T-helper 2 cell treated with Interferon-gamma antibody and Interleukin-4, amounts not matched to agents 5 μg/mL and 100 μg/mL, for 36 hours (primary cell): ENCODE measurements at regions not wholly inside any gene's neighbourhood (a gene's known extent, or its start where the extent isn't known, plus 50 kb on each side); places are given as distances from the start of the nearest gene placed in this dataset.
"Not testable (repeated sequence)": the region's sequence is repeated elsewhere in the genome, so short reads cannot be mapped to it uniquely, and the experiment has no call there.

Experiments
- DNase-seq: peaks from one replicate; pipeline ENCODE4 v3.0.0; 2021; ENCODE audit warnings: low spot score
- H3K27ac Mint-ChIP-seq: one replicate; pipeline ENCODE4 v1.8.0; 2021; ENCODE audit warnings: mild to moderate bottlenecking, mixed read lengths
- H3K27me3 Mint-ChIP-seq: one replicate; pipeline ENCODE4 v1.8.0; 2021; ENCODE audit warnings: low read depth, mixed read lengths
- H3K36me3 Mint-ChIP-seq: one replicate; pipeline ENCODE4 v1.8.0; 2021; ENCODE audit warnings: low read depth, mixed read lengths
- H3K4me1 Mint-ChIP-seq: one replicate; pipeline ENCODE4 v1.8.0; 2021; ENCODE audit warnings: low read depth, mixed read lengths
- H3K4me3 Mint-ChIP-seq: one replicate; pipeline ENCODE4 v1.8.0; 2022; ENCODE audit warnings: mild to moderate bottlenecking, moderate library complexity, mixed read lengths
- H3K9me3 Mint-ChIP-seq: one replicate; pipeline ENCODE4 v1.8.0; 2021; ENCODE audit warnings: mixed read lengths

- DNase-seq = no peak
- Mint-ChIP-seq H3K9me3 (no peaks in the 10 kb centered on the region), H3K36me3 (no peaks in the 10 kb centered on the region), H3K4me3 (no peak overlapping the region), H3K27me3 (peaks cover 6% of the 10 kb centered on the region), H3K4me1 (no peaks in the 10 kb centered on the region), H3K27ac (no peak overlapping the region)
Measured at GRCh38 chr7:96920713-96921112, 84.6 kb upstream of the DLX6 start.

GRCh38 chr7:96921231-96921630, 84.1 kb upstream of the DLX6 start:
- Mint-ChIP-seq H3K4me3 (no peak overlapping the region), H3K27ac (no peak overlapping the region)

DNA sequence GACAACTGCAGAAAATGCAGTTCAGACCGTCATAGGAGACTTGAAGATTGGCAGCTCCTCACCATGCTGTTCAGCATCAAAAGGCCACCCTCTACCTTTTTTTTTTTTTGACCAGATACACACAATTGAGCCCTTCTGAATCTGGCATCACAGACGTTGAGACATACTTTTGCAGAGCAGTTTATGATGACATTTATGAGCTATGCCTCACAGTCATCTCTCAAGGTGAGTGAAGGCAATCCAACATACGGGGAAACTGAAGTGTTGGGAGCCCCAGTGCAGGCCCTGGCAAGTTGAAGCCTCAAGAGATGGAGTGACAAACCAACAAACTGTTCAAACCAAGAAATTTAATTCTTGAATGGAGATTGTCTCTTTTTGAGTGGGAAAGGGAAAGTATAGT, 83.6 kb upstream of the DLX6 start:
- Mint-ChIP-seq H3K4me3 (no peak overlapping the region), H3K4me1 (no peaks in the 10 kb centered on the region), H3K27ac (no peak overlapping the region)

More at GRCh38 chr7:96921231-96921630, 84.1 kb upstream of the DLX6 start:
- Mint-ChIP-seq H3K27me3 (peaks cover 6% of the 10 kb centered on the region), H3K36me3 (no peaks in the 10 kb centered on the region), H3K9me3 (no peaks in the 10 kb centered on the region), H3K4me1 (no peaks in the 10 kb centered on the region)
- no peak for DNase-seq

DNA sequence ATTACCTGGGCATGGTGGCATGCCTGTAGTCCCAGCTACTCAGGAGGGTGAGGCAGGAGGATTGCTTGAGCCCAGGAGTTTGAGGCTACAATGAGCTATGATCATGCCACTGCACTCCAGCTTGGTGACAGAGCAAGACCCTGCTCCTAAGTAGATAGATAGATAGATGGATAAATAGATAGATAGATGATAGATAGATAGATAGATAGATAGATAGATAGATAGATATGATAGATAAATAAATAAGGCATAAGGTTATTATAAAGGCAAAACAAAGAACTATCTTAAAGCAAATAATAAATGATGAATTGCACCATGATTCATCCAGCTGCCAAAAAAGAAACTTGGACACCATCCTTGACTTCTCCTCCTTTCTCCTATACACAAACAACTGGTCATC, 82.0 kb upstream of the DLX6 start:
- H3K4me3 Mint-ChIP-seq, DNase-seq, H3K9me3 Mint-ChIP-seq, H3K27ac Mint-ChIP-seq, H3K4me1 Mint-ChIP-seq, H3K36me3 Mint-ChIP-seq, H3K27me3 Mint-ChIP-seq: not testable (repeated sequence)

More for the DNA sequence above, 83.6 kb upstream of the DLX6 start:
- Mint-ChIP-seq H3K27me3 (peaks cover 6% of the 10 kb centered on the region), H3K36me3 (no peaks in the 10 kb centered on the region), H3K9me3 (no peaks in the 10 kb centered on the region)
- no peak for DNase-seq

- no peak for DNase-seq
- H3K4me3 Mint-ChIP-seq = no peak overlapping the region
- H3K27ac Mint-ChIP-seq = no peak overlapping the region
- H3K27me3 Mint-ChIP-seq = no peaks in the 10 kb centered on the region
- no peaks in the 10 kb centered on the region for H3K36me3 Mint-ChIP-seq
- H3K9me3 Mint-ChIP-seq = no peaks in the 10 kb centered on the region
- H3K4me1 Mint-ChIP-seq = no peaks in the 10 kb centered on the region
Measured at GRCh38 chr7:96927131-96927530, 78.2 kb upstream of the DLX6 start.

DNA sequence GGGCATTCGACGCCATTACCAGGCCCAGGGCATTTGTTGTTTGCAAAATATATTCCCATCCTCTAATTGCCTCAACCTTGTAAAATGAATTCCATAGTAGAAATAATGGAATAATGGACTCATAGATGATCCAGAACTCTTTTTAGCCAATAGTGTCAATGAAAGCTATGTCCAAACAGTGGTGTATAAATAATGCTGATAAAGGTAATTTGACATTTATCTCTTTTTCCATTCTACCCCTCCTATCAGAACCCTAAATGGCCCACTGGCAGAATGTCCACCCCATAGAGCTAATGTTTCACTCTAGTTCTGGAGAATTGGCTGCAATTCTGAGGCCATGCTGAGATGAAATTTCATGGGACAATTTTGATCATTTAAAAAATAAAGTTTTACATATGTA, 76.4 kb upstream of the DLX6 start:
- DNase-seq = no peak
- Mint-ChIP-seq H3K4me1 (no peaks in the 10 kb centered on the region), H3K4me3 (no peak overlapping the region), H3K27ac (no peak overlapping the region), H3K27me3 (no peaks in the 10 kb centered on the region), H3K9me3 (no peaks in the 10 kb centered on the region), H3K36me3 (no peaks in the 10 kb centered on the region)

DNA sequence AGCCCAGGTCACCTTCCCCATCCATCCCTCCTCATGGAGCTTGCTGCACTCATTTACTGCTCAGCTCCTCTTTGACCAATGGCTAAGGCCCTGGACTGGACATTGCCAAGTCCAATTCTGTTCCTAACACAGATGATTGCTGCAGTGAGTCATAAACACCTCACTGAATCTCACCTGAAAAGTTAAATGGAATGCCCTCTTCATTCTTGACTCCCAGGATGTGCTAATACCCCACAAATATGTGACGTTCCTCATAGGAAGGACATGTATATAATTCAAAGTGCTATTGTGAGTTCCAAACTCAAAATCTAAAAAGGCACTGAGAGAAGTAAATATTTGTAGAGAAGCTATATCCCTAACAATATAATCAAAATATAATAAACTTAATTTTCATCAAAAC, 73.5 kb upstream of the DLX6 start:
- Mint-ChIP-seq H3K9me3 (no peaks in the 10 kb centered on the region), H3K4me3 (no peak overlapping the region), H3K36me3 (no peaks in the 10 kb centered on the region), H3K4me1 (no peaks in the 10 kb centered on the region), H3K27me3 (no peaks in the 10 kb centered on the region), H3K27ac (no peak overlapping the region)
- DNase-seq = no peak

GRCh38 chr7:96933067-96933645, 72.2 kb upstream of the DLX6 start:
- Mint-ChIP-seq H3K36me3 (no peaks in the 10 kb centered on the region), H3K27ac (no peak overlapping the region), H3K4me1 (no peaks in the 10 kb centered on the region), H3K4me3 (no peak overlapping the region), H3K9me3 (no peaks in the 10 kb centered on the region), H3K27me3 (no peaks in the 10 kb centered on the region)
- DNase-seq = no peak

DNA sequence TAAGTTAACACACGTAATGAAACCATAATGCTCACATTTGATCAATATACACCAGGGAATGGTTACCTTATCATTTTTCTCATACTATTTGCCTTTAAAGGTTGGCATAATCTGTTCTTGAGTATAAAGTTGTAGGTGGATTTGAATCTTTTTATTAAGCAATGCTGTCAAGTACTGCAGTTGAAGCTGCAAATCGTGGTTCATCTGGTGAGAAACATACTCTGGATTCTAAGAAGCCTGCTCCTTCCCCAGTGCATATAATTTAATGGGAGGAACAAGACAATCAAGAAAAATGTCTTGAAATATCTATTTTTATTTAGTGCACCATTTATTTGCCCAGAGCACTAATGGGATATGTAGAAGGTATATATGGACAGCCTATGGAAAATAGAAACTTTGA, 68.7 kb upstream of the DLX6 start:
- Mint-ChIP-seq H3K9me3 (no peaks in the 10 kb centered on the region), H3K4me1 (no peaks in the 10 kb centered on the region), H3K36me3 (no peaks in the 10 kb centered on the region), H3K27ac (no peak overlapping the region), H3K27me3 (peaks cover 2% of the 10 kb centered on the region), H3K4me3 (no peak overlapping the region)
- no peak for DNase-seq

DNA sequence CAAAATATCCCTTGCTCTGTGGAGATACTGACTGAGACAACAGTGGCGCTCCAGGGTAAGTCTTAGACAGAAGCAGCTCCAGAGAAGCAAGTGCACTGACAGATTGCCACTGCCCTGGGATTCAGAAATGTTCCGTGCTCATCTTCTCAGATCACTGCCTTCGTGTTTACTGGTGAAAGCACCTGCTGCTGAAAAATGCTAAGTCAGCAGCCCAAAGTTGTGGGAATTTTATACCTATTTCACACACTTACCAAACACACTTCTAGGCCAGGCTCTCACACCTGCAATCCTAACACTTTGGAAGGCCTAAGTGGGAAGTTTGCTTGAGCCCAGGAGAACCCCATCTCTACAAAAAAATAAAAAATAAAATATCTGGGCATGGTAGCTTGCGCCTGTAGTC, 63.2 kb upstream of the DLX6 start:
- no peak overlapping the region for H3K27ac Mint-ChIP-seq
- H3K4me1 Mint-ChIP-seq = no peaks in the 10 kb centered on the region
- H3K9me3 Mint-ChIP-seq = no peaks in the 10 kb centered on the region
- H3K36me3 Mint-ChIP-seq = no peaks in the 10 kb centered on the region
- peaks cover 2% of the 10 kb centered on the region for H3K27me3 Mint-ChIP-seq
- DNase-seq = no peak
- no peak overlapping the region for H3K4me3 Mint-ChIP-seq

- Mint-ChIP-seq H3K4me3 (no peak overlapping the region), H3K36me3 (no peaks in the 10 kb centered on the region), H3K4me1 (no peaks in the 10 kb centered on the region), H3K27ac (no peak overlapping the region), H3K27me3 (peaks cover 7% of the 10 kb centered on the region), H3K9me3 (no peaks in the 10 kb centered on the region)
- DNase-seq = no peak
Measured at GRCh38 chr7:96949766-96950165, 55.6 kb upstream of the DLX6 start.

GRCh38 chr7:96952974-96953391, 52.4 kb upstream of the DLX6 start:
- Mint-ChIP-seq H3K9me3 (no peaks in the 10 kb centered on the region), H3K4me3 (no peak overlapping the region), H3K27me3 (peaks cover 12% of the 10 kb centered on the region), H3K36me3 (no peaks in the 10 kb centered on the region), H3K27ac (no peak overlapping the region), H3K4me1 (no peaks in the 10 kb centered on the region)
- no peak for DNase-seq

DNA sequence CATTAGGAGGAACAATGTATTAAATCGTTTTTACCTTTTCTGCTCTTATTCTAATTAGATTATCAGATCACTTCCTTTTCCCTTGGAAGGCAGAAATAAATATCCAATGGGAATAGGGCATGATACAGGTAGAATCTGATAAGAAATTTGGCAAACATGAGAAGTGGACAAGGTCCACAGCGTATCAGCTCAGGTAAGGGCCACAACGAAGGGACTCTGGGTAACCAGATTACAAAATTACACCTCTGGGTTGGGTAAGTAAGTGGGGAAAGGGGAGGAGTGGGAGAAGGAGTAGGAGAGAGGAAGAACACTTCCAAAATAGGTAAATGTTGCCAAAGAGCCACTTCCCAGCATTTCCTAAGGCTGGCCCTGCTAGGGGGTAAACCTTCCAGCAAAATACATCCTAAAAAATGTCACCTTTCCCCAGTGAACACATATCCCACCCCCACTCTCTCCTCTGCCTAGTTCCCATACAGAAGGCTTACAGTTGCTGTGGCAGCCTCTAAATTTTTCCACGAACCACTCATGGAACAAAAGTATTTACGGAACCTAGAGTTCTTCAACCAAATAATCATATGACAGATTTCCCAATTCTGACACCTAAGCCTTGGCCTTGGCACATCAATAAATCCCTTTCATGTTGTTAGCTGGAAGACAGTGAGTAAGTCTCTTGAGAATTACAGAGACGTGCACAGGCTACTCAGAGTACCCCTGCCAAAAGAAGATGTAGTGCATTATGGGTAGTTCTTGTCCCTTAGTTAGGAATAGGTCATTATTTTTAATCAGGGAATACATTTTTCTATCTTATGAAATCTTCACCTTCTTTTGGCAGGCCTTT, 51.5 kb upstream of the DLX6 start:
- Mint-ChIP-seq H3K27me3 (peaks cover 12% of the 10 kb centered on the region), H3K9me3 (no peaks in the 10 kb centered on the region), H3K4me1 (no peaks in the 10 kb centered on the region), H3K36me3 (no peaks in the 10 kb centered on the region), H3K27ac (no peak overlapping the region), H3K4me3 (no peak overlapping the region)
- DNase-seq = no peak
